ENCODE measurements at regions not wholly inside any gene's neighbourhood (a gene's known extent, or its start where the extent isn't known, plus 50 kb on each side); places are given as distances from the start of the nearest gene placed in this dataset.

- POLR2A ChIA-PET: no interaction called here
- Mint-ChIP-seq H3K9me3 (peaks cover 21% of the 10 kb centered on the region), H3K4me1 (no peaks in the 10 kb centered on the region), H3K27ac (no peak overlapping the region), H3K27me3 (ENCODE audit: low read depth) (no peaks in the 10 kb centered on the region), H3K4me3 (no peak overlapping the region), H3K36me3 (peaks cover 10% of the 10 kb centered on the region)
- no peak for ATAC-seq
- DNase-seq (ENCODE audit: low spot score): no peak
- CTCF ChIA-PET: no interaction called here
- no peak for TF ChIP-seq NR3C1 (CRISPR knock-in tag; conservative IDR thresholded peaks at IDR 0.05; ENCODE audit: low read depth)
- no peak for TF ChIP-seq NFYB (CRISPR knock-in tag; conservative IDR thresholded peaks at IDR 0.05; ENCODE audit: low read depth)
- TF ChIP-seq ATF2 (CRISPR knock-in tag; IDR thresholded peaks at IDR 0.05; ENCODE audit: borderline replicate concordance, low read depth): no peak
- no peak for TF ChIP-seq MXD4 (CRISPR knock-in tag; IDR thresholded peaks at IDR 0.05; ENCODE audit: borderline replicate concordance)
- TF ChIP-seq ZMAT4 (CRISPR knock-in tag; IDR thresholded peaks at IDR 0.05): no peak
- TF ChIP-seq PRDM15 (CRISPR knock-in tag; IDR thresholded peaks at IDR 0.05): no peak
- TF ChIP-seq SMAD4 (CRISPR knock-in tag; IDR thresholded peaks at IDR 0.05): no peak
These were observed 310.2 kb downstream of the SLITRK5 start for GRCh38 chr13:87981416-87981815.

- CTCF ChIA-PET: no interaction called here
- ATAC-seq (no peak), DNase-seq (ENCODE audit: low spot score) (no peak)
- Mint-ChIP-seq H3K9me3 (peaks cover 25% of the 10 kb centered on the region), H3K27me3 (ENCODE audit: low read depth) (no peaks in the 10 kb centered on the region), H3K36me3 (peaks cover 12% of the 10 kb centered on the region), H3K4me1 (no peaks in the 10 kb centered on the region), H3K4me3 (no peak overlapping the region), H3K27ac (no peak overlapping the region)
- POLR2A ChIA-PET: no interaction called here
- TF ChIP-seq ATF6 (CRISPR knock-in tag; IDR thresholded peaks at IDR 0.05) (no peak), E2F5 (CRISPR knock-in tag; IDR thresholded peaks at IDR 0.05) (no peak), CREB1 (CRISPR knock-in tag; IDR thresholded peaks at IDR 0.05) (no peak), FOXP1 (CRISPR knock-in tag; IDR thresholded peaks at IDR 0.05; ENCODE audit: borderline replicate concordance) (no peak), MXD4 (CRISPR knock-in tag; IDR thresholded peaks at IDR 0.05; ENCODE audit: borderline replicate concordance) (no peak), ZNF425 (CRISPR knock-in tag; conservative IDR thresholded peaks at IDR 0.05) (no peak), CDX4 (CRISPR knock-in tag; IDR thresholded peaks at IDR 0.05; ENCODE audit: borderline replicate concordance) (no peak), CTCF (IDR thresholded peaks at IDR 0.05) (no peak), PREB (CRISPR knock-in tag; IDR thresholded peaks at IDR 0.05; ENCODE audit: borderline replicate concordance) (no peak), NR3C1 (CRISPR knock-in tag; conservative IDR thresholded peaks at IDR 0.05; ENCODE audit: low read depth) (no peak), JAZF1 (CRISPR knock-in tag; IDR thresholded peaks at IDR 0.05) (no peak), IRF2 (CRISPR knock-in tag; IDR thresholded peaks at IDR 0.05; ENCODE audit: borderline replicate concordance, low read depth) (no peak), TEAD1 (CRISPR knock-in tag; IDR thresholded peaks at IDR 0.05) (no peak), HMGA2 (CRISPR knock-in tag; IDR thresholded peaks at IDR 0.05) (no peak), ATF3 (CRISPR knock-in tag; conservative IDR thresholded peaks at IDR 0.05) (no peak)
These were observed 311.2 kb downstream of the SLITRK5 start for GRCh38 chr13:87982400-87982799.
